Neutrophil (primary cell): ENCODE measurements at regions not wholly inside any gene's neighbourhood (a gene's known extent, or its start where the extent isn't known, plus 50 kb on each side); places are given as distances from the start of the nearest gene placed in this dataset.

Experiments
- H3K27ac ChIP-seq: fragments of 200-600 bp; sonication (generic); 2 replicates; pipeline ENCODE4 v1.5.1; 2016; ENCODE audit warnings: mild to moderate bottlenecking, moderate library complexity
- H3K27me3 ChIP-seq: fragments of 200-600 bp; sonication (generic); 2 replicates; pipeline ENCODE4 v1.6.0; 2016; ENCODE audit warnings: mild to moderate bottlenecking
- H3K36me3 ChIP-seq: fragments of 200-600 bp; sonication (generic); 2 replicates; pipeline ENCODE4 v1.5.1; 2017
- H3K4me1 ChIP-seq, 2 experiments: fragments of 200-600 bp in 1 of 2; sonication (generic) in 1 of 2; 1 replicate in 1 of 2; 2 replicates in 1 of 2; pipeline versions ENCODE4 v1.5.1 to v1.6.1; 2013 to 2016; ENCODE audit warnings: low read depth in 1 of 2, low read length in 1 of 2, mild to moderate bottlenecking in 1 of 2, moderate library complexity in 1 of 2; ENCODE audit not compliant: control insufficient read depth in 1 of 2, insufficient read depth in 1 of 2
- H3K4me3 ChIP-seq, 2 experiments: fragments of 200-600 bp in 1 of 2; sonication (generic) in 1 of 2; 1 replicate in 1 of 2; 2 replicates in 1 of 2; pipeline ENCODE4 v1.5.1; 2013 to 2016; ENCODE audit warnings: low read depth in 1 of 2, low read length in 1 of 2, mild to moderate bottlenecking in 1 of 2, moderate library complexity in 1 of 2
- H3K9me3 ChIP-seq: fragments of 200-600 bp; sonication (generic); 2 replicates; pipeline ENCODE4 v1.5.1; 2016
- TF ChIP-seq, protein P1 (sequence below): fragments of 200-600 bp; sonication (generic); IDR thresholded peaks from 2 replicates; pipeline ENCODE4 v1.5.1; 2016; ENCODE audit warnings: antibody characterized with exemption

DNA sequence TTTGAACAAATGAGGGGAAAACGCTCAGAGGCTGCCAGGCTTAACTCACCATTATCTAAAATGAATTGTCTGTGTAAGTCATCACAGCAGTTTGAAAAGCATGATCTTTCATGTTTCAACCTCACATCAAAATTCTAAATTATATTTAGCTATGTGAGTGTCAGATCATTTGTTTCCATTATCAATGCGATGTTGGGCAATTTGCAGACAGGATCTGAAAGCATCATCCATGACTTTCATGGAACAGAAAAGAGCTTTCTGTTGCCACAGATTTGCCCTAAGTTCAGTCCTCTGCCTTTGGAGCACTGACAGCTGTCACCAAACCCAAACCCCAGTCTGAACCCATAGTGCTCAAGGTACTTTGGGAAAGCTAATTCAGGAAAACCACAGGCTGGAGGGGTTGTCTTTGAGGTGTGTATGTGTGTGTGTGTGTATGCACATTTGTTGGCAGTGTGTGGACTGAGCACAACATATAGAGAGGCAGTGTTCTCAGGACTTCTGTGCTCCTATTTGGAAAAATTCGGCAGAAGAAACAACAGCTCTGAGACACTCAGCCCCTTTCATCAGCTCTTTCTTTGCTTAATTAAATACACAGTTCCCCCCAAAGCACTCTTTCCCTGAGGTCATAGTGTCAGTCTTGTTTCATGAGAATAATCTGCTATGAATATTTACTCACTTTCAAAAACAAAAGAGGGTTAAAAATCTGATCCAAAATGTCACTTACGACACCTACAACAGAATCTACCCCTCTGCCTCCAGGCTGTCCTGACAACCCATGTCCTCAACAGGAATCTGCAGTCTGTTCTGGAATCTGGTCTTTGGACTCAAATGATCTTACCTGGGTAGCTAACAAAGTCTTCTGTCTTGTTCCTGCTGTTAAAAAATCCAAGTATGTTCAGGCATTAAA is 188.5 kb upstream of the KLF14 start:
- Histone ChIP-seq H3K27me3 (no peaks in the 10 kb centered on the region), H3K27ac (peak overlapping the region; percentile 22), H3K4me3 (no peak overlapping the region), H3K4me1 (peaks cover 37% of the 10 kb centered on the region in 2 experiments), H3K36me3 (peaks cover 35% of the 10 kb centered on the region), H3K9me3 (no peaks in the 10 kb centered on the region)
- TF ChIP-seq, protein P1, sequence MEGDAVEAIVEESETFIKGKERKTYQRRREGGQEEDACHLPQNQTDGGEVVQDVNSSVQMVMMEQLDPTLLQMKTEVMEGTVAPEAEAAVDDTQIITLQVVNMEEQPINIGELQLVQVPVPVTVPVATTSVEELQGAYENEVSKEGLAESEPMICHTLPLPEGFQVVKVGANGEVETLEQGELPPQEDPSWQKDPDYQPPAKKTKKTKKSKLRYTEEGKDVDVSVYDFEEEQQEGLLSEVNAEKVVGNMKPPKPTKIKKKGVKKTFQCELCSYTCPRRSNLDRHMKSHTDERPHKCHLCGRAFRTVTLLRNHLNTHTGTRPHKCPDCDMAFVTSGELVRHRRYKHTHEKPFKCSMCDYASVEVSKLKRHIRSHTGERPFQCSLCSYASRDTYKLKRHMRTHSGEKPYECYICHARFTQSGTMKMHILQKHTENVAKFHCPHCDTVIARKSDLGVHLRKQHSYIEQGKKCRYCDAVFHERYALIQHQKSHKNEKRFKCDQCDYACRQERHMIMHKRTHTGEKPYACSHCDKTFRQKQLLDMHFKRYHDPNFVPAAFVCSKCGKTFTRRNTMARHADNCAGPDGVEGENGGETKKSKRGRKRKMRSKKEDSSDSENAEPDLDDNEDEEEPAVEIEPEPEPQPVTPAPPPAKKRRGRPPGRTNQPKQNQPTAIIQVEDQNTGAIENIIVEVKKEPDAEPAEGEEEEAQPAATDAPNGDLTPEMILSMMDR: no peak

DNA sequence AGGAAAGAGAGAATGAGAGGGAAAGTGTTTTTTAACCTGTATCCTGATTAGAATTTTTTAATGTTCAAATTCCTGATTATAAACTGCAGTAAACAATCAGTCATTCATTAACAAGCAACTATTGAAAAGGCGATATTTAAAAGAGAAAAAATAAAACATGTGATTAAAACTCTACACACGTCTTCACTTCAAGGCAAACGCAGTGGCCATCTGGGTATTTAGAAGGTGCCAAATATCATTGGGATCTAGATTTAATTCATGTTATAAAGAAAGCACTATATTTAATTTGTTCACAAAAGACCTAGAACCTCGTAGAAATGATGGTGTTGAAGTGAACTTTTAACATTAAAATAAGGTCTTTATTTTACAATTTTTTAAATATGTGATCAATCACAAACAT is 189.4 kb upstream of the KLF14 start:
- Histone ChIP-seq H3K9me3 (no peaks in the 10 kb centered on the region), H3K36me3 (peaks cover 38% of the 10 kb centered on the region), H3K4me3 (no peak overlapping the region), H3K27ac (no peak overlapping the region), H3K27me3 (no peaks in the 10 kb centered on the region), H3K4me1 (peaks cover 45 to 46% of the 10 kb centered on the region in 2 experiments)
- TF ChIP-seq, protein P1: no peak

DNA sequence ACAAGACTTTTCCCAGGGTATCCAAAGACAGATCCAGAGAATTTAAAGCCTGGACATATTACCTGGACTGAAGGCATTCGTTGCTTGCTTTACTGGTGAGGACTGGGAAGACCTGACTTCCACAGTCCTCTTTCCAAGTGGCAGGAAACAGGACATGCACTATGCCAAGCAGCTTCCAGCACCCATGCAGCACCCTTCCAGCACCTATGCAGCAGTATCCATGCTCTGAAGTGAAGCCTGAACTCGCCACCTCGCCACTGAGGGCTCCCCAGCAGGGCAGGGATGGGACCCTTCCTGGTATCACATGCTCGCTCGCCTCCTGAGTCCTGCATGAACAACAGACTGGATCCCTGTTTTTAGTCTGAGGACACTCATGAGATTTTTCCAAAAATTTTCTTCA is 189.9 kb upstream of the KLF14 start:
- TF ChIP-seq, protein P1: no peak
- Histone ChIP-seq H3K9me3 (no peaks in the 10 kb centered on the region), H3K27me3 (no peaks in the 10 kb centered on the region), H3K4me1 (peaks cover 51 to 52% of the 10 kb centered on the region in 2 experiments), H3K4me3 (no peak overlapping the region), H3K36me3 (peaks cover 34% of the 10 kb centered on the region), H3K27ac (peak overlapping the region; percentile 95)

DNA sequence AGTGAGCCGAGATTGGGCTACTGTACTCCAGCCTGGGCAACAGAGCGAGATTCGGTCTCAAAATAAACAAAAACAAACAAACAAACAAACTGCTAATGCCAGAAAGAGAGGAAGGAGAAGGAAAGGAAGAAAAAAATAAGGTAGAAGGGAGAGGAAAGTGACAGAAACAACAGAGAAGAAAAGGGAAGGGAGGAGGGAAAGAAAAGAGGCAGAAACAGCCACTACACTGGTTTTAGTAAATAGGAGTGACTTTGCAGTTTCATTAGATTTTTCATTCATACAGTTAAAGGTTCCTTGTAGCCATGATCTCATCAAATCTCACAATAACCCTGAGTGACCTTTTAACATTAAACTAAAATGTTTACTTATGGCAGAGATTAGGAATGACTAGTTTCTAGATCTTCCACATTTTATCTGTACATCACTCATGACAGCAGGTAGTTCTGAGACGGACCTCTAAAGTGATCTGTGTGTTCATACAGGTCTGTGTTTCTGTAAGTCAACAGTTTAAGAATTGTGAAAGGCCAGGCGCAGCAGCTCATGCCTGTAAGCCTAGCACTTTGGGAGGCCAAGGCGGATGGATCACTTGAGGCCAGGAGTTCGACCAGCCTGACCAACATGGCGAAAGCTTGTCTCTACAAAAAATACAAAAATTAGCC is 191.3 kb upstream of the KLF14 start:
- Histone ChIP-seq H3K27me3 (no peaks in the 10 kb centered on the region), H3K36me3 (peaks cover 29% of the 10 kb centered on the region), H3K4me1 (peaks cover 64 to 65% of the 10 kb centered on the region in 2 experiments), H3K9me3 (no peaks in the 10 kb centered on the region), H3K27ac (peak overlapping the region; percentile 95), H3K4me3 (peak overlapping the region; percentile 6 to 39)
- TF ChIP-seq, protein P1: no peak

DNA sequence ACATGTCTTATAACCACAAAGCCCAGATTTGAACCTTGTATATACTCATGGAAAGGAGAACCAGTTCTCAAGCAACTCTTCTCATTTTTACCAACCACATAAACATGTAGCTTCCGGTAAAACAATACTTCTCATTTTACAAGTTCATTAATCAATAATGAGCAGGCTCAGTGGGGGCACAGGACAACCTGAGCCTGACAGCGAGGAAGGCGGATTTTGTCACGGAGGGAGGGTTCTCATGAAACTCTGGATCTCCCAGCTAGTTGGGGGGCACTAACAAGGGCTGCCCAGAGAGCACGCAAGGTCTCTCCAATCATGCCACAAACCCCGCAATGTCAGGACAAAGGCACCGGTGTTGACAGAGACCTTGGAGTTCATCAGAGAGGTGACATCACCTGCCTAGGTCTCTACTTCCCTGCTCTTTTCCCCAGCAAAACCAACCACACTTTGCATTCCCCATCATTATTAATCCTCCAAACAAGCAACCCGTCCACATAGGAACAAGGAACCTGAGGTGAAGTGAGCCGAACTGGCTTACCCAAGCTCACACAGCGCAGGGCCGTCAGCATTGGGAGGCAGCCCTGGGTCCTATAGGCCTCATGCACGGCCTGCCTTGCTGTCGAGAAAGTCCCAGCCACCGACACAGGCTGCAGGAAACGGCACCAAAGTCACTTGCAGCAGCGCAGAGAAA is 192.1 kb upstream of the KLF14 start:
- H3K4me3 ChIP-seq: peak overlapping the region; percentile 6 to 39
- TF ChIP-seq, protein P1: no peak
- H3K27ac ChIP-seq: peak overlapping the region; percentile 95
- H3K27me3 ChIP-seq: no peaks in the 10 kb centered on the region
- peaks cover 73 to 74% of the 10 kb centered on the region in 2 experiments for H3K4me1 ChIP-seq
- H3K36me3 ChIP-seq: peaks cover 25% of the 10 kb centered on the region
- H3K9me3 ChIP-seq: no peaks in the 10 kb centered on the region
